HepG2 (cell line): ENCODE measurements at regions not wholly inside any gene's neighbourhood (a gene's known extent, or its start where the extent isn't known, plus 50 kb on each side); places are given as distances from the start of the nearest gene placed in this dataset.
A peak's percentile ranks its signal among the peaks of the same experiment; 100 is the strongest.

Experiments
- ARID3A ChIP-seq: IDR thresholded peaks from 2 replicates; pipeline ENCODE4 v1.6.1; 2012; ENCODE audit warnings: low read depth, low read length, improper control_type of control experiment
- CC2D1A ChIP-seq: sonication (generic); formaldehyde crosslinking; IDR thresholded peaks from 2 replicates; pipeline ENCODE4 v1.8.1; 2023; ENCODE audit warnings: mild to moderate bottlenecking, missing genetic modification reagents
- ETS1 ChIP-seq: sonication (generic); formaldehyde crosslinking; IDR thresholded peaks from 2 replicates; pipeline ENCODE4 v1.4.0; 2020; ENCODE audit warnings: missing genetic modification reagents
- FOXP4 ChIP-seq: sonication (generic); formaldehyde crosslinking; IDR thresholded peaks from 2 replicates; pipeline ENCODE4 v1.4.0; 2020; ENCODE audit warnings: missing genetic modification reagents
- KMT2B ChIP-seq: IDR thresholded peaks from 2 replicates; pipeline ENCODE4 v1.6.1; 2016; ENCODE audit warnings: missing genetic modification reagents, missing compliant biosample characterization
- NFATC3 ChIP-seq: sonication (generic); formaldehyde crosslinking; IDR thresholded peaks from 2 replicates; pipeline ENCODE4 v1.5.1; 2020; ENCODE audit warnings: mild to moderate bottlenecking, missing genetic modification reagents
- PHF5A ChIP-seq: IDR thresholded peaks from one replicate; pipeline ENCODE4 v1.6.1; 2018; ENCODE audit warnings: low read depth, missing genetic modification reagents; ENCODE audit not compliant: unreplicated experiment
- RXRB ChIP-seq: IDR thresholded peaks from 2 replicates; pipeline ENCODE4 v1.6.1; 2016; ENCODE audit warnings: borderline replicate concordance, missing genetic modification reagents, missing compliant biosample characterization
- SAP130 ChIP-seq: IDR thresholded peaks from 2 replicates; pipeline ENCODE4 v1.6.1; 2016; ENCODE audit warnings: low read depth
- SMAD9 ChIP-seq: sonication (generic); formaldehyde crosslinking; IDR thresholded peaks from 2 replicates; pipeline ENCODE4 v1.5.1; 2020; ENCODE audit warnings: mild to moderate bottlenecking, missing genetic modification reagents
- SMARCE1 ChIP-seq: fragments of 450-650 bp; IDR thresholded peaks from 2 replicates; pipeline ENCODE4 v1.6.1; 2017; ENCODE audit warnings: borderline replicate concordance
- SNAPC2 ChIP-seq: sonication (generic); formaldehyde crosslinking; IDR thresholded peaks from 2 replicates; pipeline ENCODE4 v1.8.1; 2022; ENCODE audit warnings: mild to moderate bottlenecking, missing genetic modification reagents
- TBX2 ChIP-seq: sonication (generic); formaldehyde crosslinking; IDR thresholded peaks from 2 replicates; pipeline ENCODE4 v1.5.0; 2020; ENCODE audit warnings: missing genetic modification reagents, mild to moderate bottlenecking, borderline replicate concordance
- TBX3 ChIP-seq: fragments of 450-650 bp; IDR thresholded peaks from 2 replicates; pipeline ENCODE4 v1.6.1; 2017; ENCODE audit warnings: antibody characterized with exemption, mild to moderate bottlenecking, inconsistent platforms, borderline replicate concordance
- THAP8 ChIP-seq: sonication (generic); formaldehyde crosslinking; IDR thresholded peaks from 2 replicates; pipeline ENCODE4 v1.5.1; 2020; ENCODE audit warnings: missing genetic modification reagents, mild to moderate bottlenecking, borderline replicate concordance
- UBTF ChIP-seq: sonication (generic); formaldehyde crosslinking; IDR thresholded peaks from 2 replicates; pipeline ENCODE4 v1.4.0; 2020; ENCODE audit warnings: mild to moderate bottlenecking, missing genetic modification reagents
- ZBTB42 ChIP-seq: sonication (generic); formaldehyde crosslinking; IDR thresholded peaks from 2 replicates; pipeline ENCODE4 v1.5.0; 2020; ENCODE audit warnings: mild to moderate bottlenecking, missing genetic modification reagents
- ZBTB7B ChIP-seq: sonication (generic); formaldehyde crosslinking; IDR thresholded peaks from 2 replicates; pipeline ENCODE4 v1.4.0; 2020; ENCODE audit warnings: missing genetic modification reagents
- ZIK1 ChIP-seq: sonication (generic); formaldehyde crosslinking; IDR thresholded peaks from 2 replicates; pipeline ENCODE4 v1.5.0; 2020; ENCODE audit warnings: mild to moderate bottlenecking, low read depth, missing genetic modification reagents, borderline replicate concordance
- ZNF160 ChIP-seq: sonication (generic); formaldehyde crosslinking; IDR thresholded peaks from 2 replicates; pipeline ENCODE4 v1.8.0; 2022; ENCODE audit warnings: mild to moderate bottlenecking, inconsistent platforms, missing genetic modification reagents
- ZNF326 ChIP-seq: sonication (generic); formaldehyde crosslinking; IDR thresholded peaks from 2 replicates; pipeline ENCODE4 v1.4.0; 2020; ENCODE audit warnings: missing genetic modification reagents, borderline replicate concordance
- ZNF343 ChIP-seq: sonication (generic); formaldehyde crosslinking; IDR thresholded peaks from 2 replicates; pipeline ENCODE4 v1.4.0; 2020; ENCODE audit warnings: mild to moderate bottlenecking, missing genetic modification reagents
- ZNF496 ChIP-seq: sonication (generic); formaldehyde crosslinking; IDR thresholded peaks from 2 replicates; pipeline ENCODE4 v1.8.1; 2023; ENCODE audit warnings: mild to moderate bottlenecking, moderate library complexity, missing genetic modification reagents; ENCODE audit not compliant: insufficient replicate concordance
- ZNF543 ChIP-seq: sonication (generic); formaldehyde crosslinking; IDR thresholded peaks from 2 replicates; pipeline ENCODE4 v1.4.0; 2020; ENCODE audit warnings: mild to moderate bottlenecking, missing genetic modification reagents

GRCh38 chr2:84293791-84294380, 165.2 kb downstream of the SUCLG1 start (continued):
- TF ChIP-seq RXRB (CRISPR knock-in tag) (peak; percentile 99), PHF5A (CRISPR knock-in tag) (peak; percentile 91), UBTF (CRISPR knock-in tag) (peak; percentile 66), ZNF326 (CRISPR knock-in tag) (no peak), SNAPC2 (CRISPR knock-in tag) (peak; percentile 95), ZNF543 (CRISPR knock-in tag) (peak; percentile 95), ZBTB7B (CRISPR knock-in tag) (peak; percentile 95), SAP130 (CRISPR knock-in tag) (peak; percentile 85), KMT2B (CRISPR knock-in tag) (no peak), ZNF496 (CRISPR knock-in tag) (no peak), FOXP4 (CRISPR knock-in tag) (peak; percentile 100), ZBTB42 (CRISPR knock-in tag) (no peak), ZNF343 (CRISPR knock-in tag) (peak; percentile 87; the same call in 1 of the 2 replicates), ARID3A (no peak; the same call in 1 of the 2 replicates), NFATC3 (CRISPR knock-in tag) (no peak), TBX3 (peak; percentile 99), ZIK1 (no peak; the same call in 1 of the 2 replicates), THAP8 (peak; percentile 23; the same call in 1 of the 2 replicates), SMAD9 (CRISPR knock-in tag) (0 out of 2 replicates have a peak, but pooled peaks have one; percentile 33), CC2D1A (CRISPR knock-in tag) (peak; percentile 97), SMARCE1 (no peak), TBX2 (peak; percentile 100), ETS1 (CRISPR knock-in tag) (no peak), ZNF160 (peak; percentile 90; the same call in 1 of the 2 replicates)
